Osteoblast (primary cell): ENCODE measurements at regions not wholly inside any gene's neighbourhood (a gene's known extent, or its start where the extent isn't known, plus 50 kb on each side); places are given as distances from the start of the nearest gene placed in this dataset.

Experiments used
- DNase-seq: peaks from one replicate; pipeline ENCODE4 v3.0.0; 2011; ENCODE audit warnings: low spot score, mixed read lengths; ENCODE audit not compliant: insufficient read length; ENCODE audit errors: missing footprints
- H2AFZ ChIP-seq: 2 replicates; pipeline ENCODE4 v1.6.0; 2011; ENCODE audit warnings: mild to moderate bottlenecking, low read length
- H3K27ac ChIP-seq: 2 replicates; pipeline ENCODE4 v1.5.1; 2011; ENCODE audit warnings: mild to moderate bottlenecking, low read depth, low read length, moderate library complexity
- H3K27me3 ChIP-seq: 2 replicates; pipeline ENCODE4 v1.6.0; 2012; ENCODE audit warnings: mild to moderate bottlenecking, control low read depth, inconsistent platforms, low read length, moderate library complexity; ENCODE audit not compliant: insufficient read depth
- H3K36me3 ChIP-seq: 2 replicates; pipeline ENCODE4 v1.5.1; 2011; ENCODE audit warnings: mild to moderate bottlenecking, low read length, control low read depth, moderate library complexity; ENCODE audit not compliant: insufficient read depth
- H3K4me1 ChIP-seq: 2 replicates; pipeline ENCODE4 v1.5.1; 2011; ENCODE audit warnings: mild to moderate bottlenecking, low read length, control low read depth, moderate library complexity; ENCODE audit not compliant: insufficient read depth
- H3K4me2 ChIP-seq: 2 replicates; pipeline ENCODE4 v1.6.0; 2011; ENCODE audit warnings: mild to moderate bottlenecking, low read length; ENCODE audit not compliant: insufficient read depth
- H3K4me3 ChIP-seq: fragments of 200-600 bp; sonication (generic); 3 replicates; pipeline ENCODE4 v1.5.1; 2012; ENCODE audit warnings: mild to moderate bottlenecking, low read length, inconsistent platforms; ENCODE audit not compliant: insufficient read depth
- H3K79me2 ChIP-seq: 2 replicates; pipeline ENCODE4 v1.6.0; 2012; ENCODE audit warnings: mild to moderate bottlenecking, low read length, control low read depth, inconsistent platforms; ENCODE audit not compliant: insufficient read depth
- H3K9me3 ChIP-seq: 2 replicates; pipeline ENCODE4 v1.5.1; 2011; ENCODE audit warnings: low read depth, low read length, control low read depth
- H4K20me1 ChIP-seq: 2 replicates; pipeline ENCODE4 v1.6.0; 2012; ENCODE audit warnings: mild to moderate bottlenecking, low read length, control low read depth; ENCODE audit not compliant: insufficient read depth
- TF ChIP-seq, protein P1 (sequence below): IDR thresholded peaks from 2 replicates; pipeline ENCODE4 v1.5.1; 2011; ENCODE audit warnings: mild to moderate bottlenecking, low read depth, low read length, moderate library complexity; ENCODE audit errors: extremely low read depth

GRCh38 chr1:69256036-69256435 lies 311.7 kb upstream of the LRRC7 start:
- no peak overlapping the region for H3K27ac ChIP-seq
- H3K36me3 ChIP-seq: no peaks in the 10 kb centered on the region
- no peak overlapping the region for H3K4me3 ChIP-seq
- DNase-seq: no peak
- H4K20me1 ChIP-seq: no peaks in the 10 kb centered on the region
- no peaks in the 10 kb centered on the region for H3K27me3 ChIP-seq
- H3K4me2 ChIP-seq: no peak overlapping the region
- no peaks in the 10 kb centered on the region for H3K79me2 ChIP-seq
- no peak overlapping the region for H2AFZ ChIP-seq
- H3K9me3 ChIP-seq: no peaks in the 10 kb centered on the region
- H3K4me1 ChIP-seq: no peaks in the 10 kb centered on the region
- TF ChIP-seq, protein P1, sequence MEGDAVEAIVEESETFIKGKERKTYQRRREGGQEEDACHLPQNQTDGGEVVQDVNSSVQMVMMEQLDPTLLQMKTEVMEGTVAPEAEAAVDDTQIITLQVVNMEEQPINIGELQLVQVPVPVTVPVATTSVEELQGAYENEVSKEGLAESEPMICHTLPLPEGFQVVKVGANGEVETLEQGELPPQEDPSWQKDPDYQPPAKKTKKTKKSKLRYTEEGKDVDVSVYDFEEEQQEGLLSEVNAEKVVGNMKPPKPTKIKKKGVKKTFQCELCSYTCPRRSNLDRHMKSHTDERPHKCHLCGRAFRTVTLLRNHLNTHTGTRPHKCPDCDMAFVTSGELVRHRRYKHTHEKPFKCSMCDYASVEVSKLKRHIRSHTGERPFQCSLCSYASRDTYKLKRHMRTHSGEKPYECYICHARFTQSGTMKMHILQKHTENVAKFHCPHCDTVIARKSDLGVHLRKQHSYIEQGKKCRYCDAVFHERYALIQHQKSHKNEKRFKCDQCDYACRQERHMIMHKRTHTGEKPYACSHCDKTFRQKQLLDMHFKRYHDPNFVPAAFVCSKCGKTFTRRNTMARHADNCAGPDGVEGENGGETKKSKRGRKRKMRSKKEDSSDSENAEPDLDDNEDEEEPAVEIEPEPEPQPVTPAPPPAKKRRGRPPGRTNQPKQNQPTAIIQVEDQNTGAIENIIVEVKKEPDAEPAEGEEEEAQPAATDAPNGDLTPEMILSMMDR: no peak

DNA sequence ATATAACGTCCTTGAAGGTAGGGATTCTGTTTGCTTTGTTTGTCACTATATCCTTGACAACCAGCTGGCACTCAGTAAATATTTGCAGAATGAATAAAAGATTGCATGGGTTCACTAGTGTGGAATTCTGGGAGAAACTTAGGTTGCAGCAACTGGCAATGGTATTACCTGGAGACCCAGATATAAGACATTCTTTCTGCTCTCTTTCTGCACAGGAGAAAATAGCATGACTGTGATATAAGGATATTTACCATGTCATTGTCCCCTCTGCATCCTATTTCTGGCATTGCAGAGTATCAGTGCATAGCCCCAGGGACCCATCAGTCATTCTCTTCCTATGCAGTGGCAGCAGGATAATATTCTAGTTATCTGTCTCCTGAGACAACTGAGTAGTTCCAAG lies 308.9 kb upstream of the LRRC7 start:
- no peak for DNase-seq
- H4K20me1 ChIP-seq: no peaks in the 10 kb centered on the region

DNA sequence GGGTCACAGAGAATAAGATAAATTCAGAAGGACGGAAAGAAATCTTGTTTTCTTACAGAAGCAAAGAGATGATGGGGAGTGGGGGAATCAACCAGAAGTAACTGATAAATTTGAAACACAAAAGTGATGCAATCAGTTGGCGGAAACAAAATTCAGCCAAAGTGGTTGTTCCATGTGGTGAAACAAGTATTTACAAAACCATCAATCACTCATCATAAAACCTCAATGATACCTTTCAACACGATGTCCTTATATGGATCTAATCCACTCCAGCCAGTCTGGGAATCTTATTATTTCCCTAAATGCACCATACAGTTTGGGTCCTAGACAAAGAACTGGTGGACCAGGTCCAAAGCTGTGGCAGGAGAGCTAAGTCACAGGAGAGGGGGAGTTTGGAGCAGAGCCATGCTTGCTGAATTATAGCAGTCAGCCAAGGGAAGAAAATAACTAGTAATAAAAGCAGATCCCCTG lies 303.8 kb upstream of the LRRC7 start:
- H3K4me2 ChIP-seq: no peak overlapping the region
- no peaks in the 10 kb centered on the region for H4K20me1 ChIP-seq
- H3K4me1 ChIP-seq: no peaks in the 10 kb centered on the region
- no peaks in the 10 kb centered on the region for H3K36me3 ChIP-seq
- DNase-seq: no peak
- no peak overlapping the region for H2AFZ ChIP-seq
- H3K9me3 ChIP-seq: no peaks in the 10 kb centered on the region
- no peak overlapping the region for H3K4me3 ChIP-seq
- no peak overlapping the region for H3K27ac ChIP-seq
- no peaks in the 10 kb centered on the region for H3K27me3 ChIP-seq
- TF ChIP-seq, protein P1: no peak
- no peaks in the 10 kb centered on the region for H3K79me2 ChIP-seq

More for the DNA sequence above, 308.9 kb upstream of the LRRC7 start:
- no peaks in the 10 kb centered on the region for H3K36me3 ChIP-seq
- no peaks in the 10 kb centered on the region for H3K9me3 ChIP-seq
- H2AFZ ChIP-seq: no peak overlapping the region
- H3K4me2 ChIP-seq: no peak overlapping the region
- no peaks in the 10 kb centered on the region for H3K79me2 ChIP-seq
- H3K27me3 ChIP-seq: no peaks in the 10 kb centered on the region
- no peak overlapping the region for H3K27ac ChIP-seq
- no peaks in the 10 kb centered on the region for H3K4me1 ChIP-seq
- TF ChIP-seq, protein P1: no peak
- no peak overlapping the region for H3K4me3 ChIP-seq

DNA sequence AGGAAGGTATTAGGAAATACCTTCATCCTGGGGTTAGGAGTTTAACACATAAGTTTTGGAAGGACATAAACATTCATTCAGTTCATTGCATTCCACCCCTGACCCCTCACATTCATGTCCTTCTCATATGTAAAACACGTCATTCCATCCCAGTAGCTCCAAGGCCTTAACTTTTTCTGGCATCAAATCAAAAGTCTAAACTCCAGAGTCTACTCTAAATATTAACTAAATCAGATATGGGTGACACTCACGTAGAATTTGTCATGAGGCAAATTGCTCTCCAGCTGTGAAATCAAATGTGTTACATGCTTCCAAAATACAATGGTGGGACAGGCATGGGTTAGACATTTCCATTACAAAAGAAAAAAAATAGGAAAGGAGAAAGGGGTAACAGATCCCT lies 298.2 kb upstream of the LRRC7 start:
- TF ChIP-seq, protein P1: no peak
- Histone ChIP-seq H4K20me1 (no peaks in the 10 kb centered on the region), H2AFZ (no peak overlapping the region), H3K79me2 (no peaks in the 10 kb centered on the region), H3K9me3 (no peaks in the 10 kb centered on the region), H3K4me2 (no peak overlapping the region), H3K4me3 (no peak overlapping the region), H3K27me3 (no peaks in the 10 kb centered on the region), H3K4me1 (no peaks in the 10 kb centered on the region), H3K36me3 (no peaks in the 10 kb centered on the region), H3K27ac (no peak overlapping the region)
- no peak for DNase-seq
